ENCODE measurements at regions not wholly inside any gene's neighbourhood (a gene's known extent, or its start where the extent isn't known, plus 50 kb on each side); places are given as distances from the start of the nearest gene placed in this dataset.
"Not testable (repeated sequence)": the region's sequence is repeated elsewhere in the genome, so short reads cannot be mapped to it uniquely, and the experiment has no call there.

GRCh38 chr13:59305896-59306295 is 857.8 kb downstream of the DIAPH3 start:
- no peak for DNase-seq (ENCODE audit: low spot score)

GRCh38 chr13:59312776-59313175 is 851.0 kb downstream of the DIAPH3 start:
- DNase-seq (ENCODE audit: low spot score) = no peak

- DNase-seq (ENCODE audit: low spot score) = peak; percentile 45
Observed at GRCh38 chr13:59318320-59318930, 845.3 kb downstream of the DIAPH3 start.

DNA sequence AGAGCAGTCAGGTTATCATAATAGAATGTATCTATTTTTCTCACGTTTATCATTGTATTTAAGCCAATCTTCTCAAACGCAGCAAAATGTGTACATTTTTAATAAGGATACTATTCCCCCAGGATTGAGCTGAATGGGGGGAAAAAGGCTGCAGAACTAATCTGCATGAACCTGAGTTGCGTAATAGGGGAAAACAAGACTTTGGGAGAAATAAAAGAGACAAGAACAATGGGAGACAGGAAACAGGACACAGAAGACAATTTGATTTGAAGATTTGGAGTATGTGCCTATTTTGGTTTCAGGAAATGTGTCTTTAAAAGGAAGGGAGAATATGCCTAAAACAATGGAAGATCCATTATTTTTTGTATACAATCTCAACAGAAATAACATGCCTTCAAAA is 844.5 kb downstream of the DIAPH3 start:
- DNase-seq (ENCODE audit: low spot score) = no peak

GRCh38 chr13:59320021-59320420 is 843.7 kb downstream of the DIAPH3 start:
- no peak for DNase-seq (ENCODE audit: low spot score)

DNA sequence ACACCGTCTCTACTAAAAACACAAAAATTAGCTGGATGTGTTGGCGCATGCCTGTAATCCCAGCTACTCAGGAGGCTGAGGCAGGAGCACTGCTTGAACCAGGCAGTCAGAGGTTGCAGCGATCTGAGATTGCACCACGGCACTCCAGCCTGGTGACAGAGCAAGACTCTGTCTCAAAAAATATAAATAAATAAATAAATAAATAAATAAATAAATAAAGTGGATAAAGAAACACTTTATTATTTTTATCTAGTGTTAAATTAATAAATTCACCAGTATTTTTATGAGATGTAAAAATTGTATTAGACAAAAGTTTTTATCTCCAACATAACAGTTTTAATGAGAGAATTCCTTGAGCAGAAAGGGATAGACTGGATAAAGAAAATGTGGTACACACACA is 839.3 kb downstream of the DIAPH3 start:
- not testable (repeated sequence) for DNase-seq (ENCODE audit: low spot score)

DNA sequence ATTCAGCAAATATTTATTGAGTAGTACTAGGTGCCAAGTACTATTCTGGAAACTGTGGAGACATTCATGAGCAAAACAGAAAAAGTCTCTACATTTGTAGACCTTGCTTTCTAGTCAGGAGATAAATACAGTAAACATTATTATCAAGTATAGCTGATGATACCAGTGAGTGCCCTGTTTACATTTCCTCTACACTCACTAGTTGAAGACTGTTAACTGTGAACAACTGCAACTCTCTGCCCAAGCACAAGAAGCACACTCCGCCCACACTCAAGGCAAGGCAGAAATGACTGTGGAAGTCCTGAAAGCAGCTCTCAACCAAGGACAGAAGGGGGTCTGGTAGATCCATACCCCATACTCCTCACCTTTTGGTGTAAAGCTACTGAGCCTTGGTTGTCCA is 837.0 kb downstream of the DIAPH3 start:
- no peak for DNase-seq (ENCODE audit: low spot score)

DNA sequence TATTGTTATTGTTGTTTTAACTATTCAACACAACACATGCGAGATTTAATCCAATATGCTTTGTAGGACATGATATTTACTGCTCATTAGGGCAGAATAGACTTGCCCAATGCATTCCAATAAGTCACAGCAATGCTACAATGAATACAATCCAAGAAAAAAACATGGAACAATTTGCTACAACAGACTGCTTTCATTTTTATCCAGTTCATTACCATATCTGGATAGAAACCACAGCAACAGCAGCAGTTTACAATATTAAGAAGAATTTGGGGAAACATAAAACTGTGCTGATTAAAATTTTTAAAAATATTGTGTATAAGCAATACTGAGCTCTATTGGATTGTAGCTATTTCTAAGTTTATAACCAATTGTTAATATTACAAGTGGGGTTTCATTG is 833.0 kb downstream of the DIAPH3 start:
- no peak for DNase-seq (ENCODE audit: low spot score)

GRCh38 chr13:59332966-59333365 is 830.8 kb downstream of the DIAPH3 start:
- DNase-seq (ENCODE audit: low spot score) = no peak

- no peak for DNase-seq (ENCODE audit: low spot score)
Observed at GRCh38 chr13:59337070-59337469, 826.7 kb downstream of the DIAPH3 start.

GRCh38 chr13:59340151-59340550 is 823.6 kb downstream of the DIAPH3 start:
- no peak for DNase-seq (ENCODE audit: low spot score)

- no peak for DNase-seq (ENCODE audit: low spot score)
Observed at GRCh38 chr13:59340581-59340980, 823.1 kb downstream of the DIAPH3 start.

DNA sequence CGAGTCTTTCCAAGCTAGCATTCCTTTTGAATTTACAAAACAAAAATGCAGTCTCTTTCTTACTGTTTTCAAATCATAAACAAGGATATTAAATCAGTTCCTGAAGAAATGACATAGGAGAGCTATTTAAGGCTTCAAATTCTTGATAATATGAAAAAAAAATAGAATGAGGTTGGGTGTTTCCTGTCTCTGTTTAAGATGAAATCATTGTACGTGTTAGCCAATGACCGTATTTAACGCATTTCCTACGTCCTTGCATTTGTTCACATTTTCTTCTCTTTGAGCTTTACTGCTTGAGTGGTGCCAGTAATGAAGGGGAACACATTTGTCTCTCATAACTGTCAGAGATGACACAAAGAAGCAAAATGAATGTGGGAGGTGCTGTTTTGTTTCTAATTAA is 821.3 kb downstream of the DIAPH3 start:
- no peak for DNase-seq (ENCODE audit: low spot score)

DNA sequence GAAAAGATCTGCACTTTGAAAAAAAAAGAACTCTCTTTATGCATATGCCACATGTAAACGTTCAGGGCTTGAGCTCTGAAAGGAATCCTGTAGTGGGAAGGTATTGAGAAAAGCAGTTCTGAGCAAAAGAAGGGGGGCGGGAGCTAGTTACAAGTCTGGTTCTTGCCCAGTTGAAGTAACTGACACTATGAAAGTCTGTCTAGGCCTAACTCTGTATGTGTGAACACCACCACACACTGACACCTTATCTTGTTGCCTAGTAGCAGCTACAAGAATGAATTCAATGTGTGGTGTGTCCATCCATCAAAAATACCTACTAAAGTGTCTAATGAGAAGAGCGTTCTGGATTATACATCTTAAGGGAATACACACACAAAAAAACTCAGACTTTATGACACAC is 820.6 kb downstream of the DIAPH3 start:
- DNase-seq (ENCODE audit: low spot score) = no peak

DNA sequence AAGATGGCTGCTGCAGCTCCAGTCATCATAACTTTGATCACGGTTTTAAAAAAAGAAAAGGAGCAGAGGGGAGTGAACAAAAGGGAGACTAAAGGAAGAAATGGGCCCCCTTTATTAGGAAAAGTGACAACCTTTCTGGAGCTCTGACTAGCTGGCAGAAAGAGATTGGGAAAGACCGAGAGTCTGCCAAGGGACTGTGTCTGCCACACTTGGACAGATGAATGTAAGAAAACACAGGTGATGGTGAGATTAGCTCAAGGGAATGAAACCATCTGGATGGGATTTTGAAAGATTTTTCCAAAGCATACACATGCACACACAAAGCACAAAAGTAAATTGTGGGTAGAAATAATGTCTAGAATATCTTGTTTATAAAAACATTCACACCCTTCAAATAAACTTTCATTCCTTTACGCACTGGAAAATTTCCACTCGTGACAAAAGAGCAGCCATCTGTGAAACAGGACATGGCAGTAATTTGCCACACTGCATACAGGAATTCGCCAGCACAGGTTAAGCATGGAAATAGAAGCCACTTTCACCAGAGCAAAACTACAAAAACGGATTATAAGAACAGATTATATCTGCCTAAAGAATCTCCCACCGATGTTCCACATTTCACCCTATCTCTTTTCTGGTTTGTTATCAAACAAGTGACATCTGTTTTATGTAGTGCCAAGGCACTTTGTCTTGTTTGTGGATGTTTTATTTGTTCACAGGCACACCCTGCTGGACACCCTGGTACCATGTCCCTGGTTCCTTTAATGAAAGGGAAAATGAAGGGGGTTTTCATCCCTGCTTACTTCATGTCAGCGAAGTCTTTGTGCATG is 819.5 kb downstream of the DIAPH3 start:
- DNase-seq (ENCODE audit: low spot score) = no peak

GRCh38 chr13:59345311-59345710 is 818.4 kb downstream of the DIAPH3 start:
- no peak for DNase-seq (ENCODE audit: low spot score)

DNA sequence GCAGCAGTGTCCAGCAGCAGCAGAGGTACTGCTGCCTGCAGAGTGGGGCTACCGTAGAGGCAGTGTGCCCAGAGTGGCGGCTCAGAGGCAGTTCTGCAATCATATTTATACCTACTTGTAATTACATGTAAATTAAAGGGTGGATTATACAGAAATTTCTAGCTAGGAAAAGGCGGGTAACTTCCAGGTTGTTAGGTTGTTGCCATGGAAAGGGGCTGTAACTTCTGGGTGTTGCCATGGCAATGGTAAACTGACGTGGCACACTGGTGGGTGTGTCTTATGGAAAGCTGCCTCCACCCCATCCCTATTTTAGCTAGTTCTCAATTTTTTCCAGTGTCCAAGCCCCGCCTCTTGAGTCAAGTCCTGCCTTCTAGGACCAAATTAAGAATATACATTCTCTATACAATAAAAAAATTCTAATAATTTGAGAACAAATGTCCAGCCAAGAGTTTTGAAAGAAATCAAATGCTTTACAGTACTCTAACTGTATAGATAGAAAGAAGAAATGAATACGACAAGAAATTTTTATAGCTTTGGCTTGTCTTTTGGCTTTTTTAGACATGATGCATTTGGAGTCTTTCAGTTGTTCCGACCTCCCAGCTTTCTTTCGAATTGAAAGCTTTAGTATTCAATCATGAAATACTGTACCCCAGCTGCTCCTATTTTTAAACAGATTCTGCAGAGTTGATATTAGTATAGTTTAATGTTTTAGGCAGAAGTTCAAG is 816.6 kb downstream of the DIAPH3 start:
- no peak for DNase-seq (ENCODE audit: low spot score)

DNA sequence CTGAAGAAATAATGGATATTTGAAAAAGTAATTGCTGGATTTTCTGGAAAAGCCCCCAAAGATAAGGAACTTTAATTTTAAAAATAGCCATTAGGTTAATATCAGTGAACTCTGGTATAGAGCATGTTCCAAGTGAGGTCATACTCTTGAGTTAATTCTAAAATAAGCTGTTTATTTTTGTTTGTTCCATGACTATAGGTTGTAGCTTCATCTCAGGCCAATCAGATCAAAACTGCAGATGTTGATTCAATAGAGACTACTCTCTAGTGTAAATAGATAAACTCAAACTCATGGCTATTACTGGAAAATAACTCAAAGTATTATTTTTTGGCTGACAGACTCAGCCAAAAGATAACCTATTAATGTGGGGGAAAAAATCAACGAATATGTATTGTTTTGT is 815.1 kb downstream of the DIAPH3 start:
- no peak for DNase-seq (ENCODE audit: low spot score)

DNA sequence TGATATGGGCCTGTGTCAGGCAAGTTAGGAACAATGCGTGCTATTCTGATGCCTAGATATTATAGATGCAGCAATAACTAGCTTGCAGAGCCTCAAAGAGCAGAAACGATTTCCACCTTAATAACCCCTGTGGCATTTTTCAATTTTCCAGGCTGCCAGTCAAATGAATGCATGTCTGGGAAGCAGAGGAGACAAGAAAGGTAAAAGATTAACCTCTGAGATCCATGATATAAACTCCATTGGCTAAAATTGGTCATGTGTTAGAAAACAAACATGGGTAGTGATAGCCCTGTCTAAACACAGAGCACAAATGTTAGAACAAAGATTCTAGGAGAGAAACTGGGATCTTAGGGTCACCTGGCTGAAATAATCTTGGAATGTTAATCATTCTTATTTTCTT is 811.1 kb downstream of the DIAPH3 start:
- no peak for DNase-seq (ENCODE audit: low spot score)

- no peak for DNase-seq (ENCODE audit: low spot score)
Observed at GRCh38 chr13:59354665-59355369, 808.9 kb downstream of the DIAPH3 start.

GRCh38 chr13:59356607-59357006 is 807.1 kb downstream of the DIAPH3 start:
- no peak for DNase-seq (ENCODE audit: low spot score)

- no peak for DNase-seq (ENCODE audit: low spot score)
Observed at GRCh38 chr13:59358014-59358413, 805.7 kb downstream of the DIAPH3 start.

DNA sequence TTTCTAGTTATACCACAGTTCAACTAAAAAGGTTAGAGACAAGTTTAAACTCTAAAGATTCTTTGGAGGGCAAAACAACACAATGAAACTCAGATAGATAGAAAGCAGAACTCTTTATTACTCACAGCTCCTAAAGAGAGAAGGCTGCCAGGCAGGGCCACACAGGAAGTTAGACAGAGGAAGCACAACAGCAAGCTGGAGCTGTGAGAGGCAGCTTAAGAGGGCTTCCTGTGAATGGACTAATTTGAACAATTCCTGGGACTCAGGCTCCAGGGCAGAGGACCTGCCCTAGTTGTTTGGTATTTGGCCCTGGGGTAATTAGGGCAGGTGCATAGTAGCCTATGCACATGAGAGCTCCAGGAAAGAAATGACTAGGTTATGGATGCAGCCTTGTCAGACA is 803.6 kb downstream of the DIAPH3 start:
- no peak for DNase-seq (ENCODE audit: low spot score)

All from CD4-positive, alpha-beta T cell treated with Interleukin-15 for 4 hours (primary cell).